DND-41 (cell line): ENCODE measurements at regions not wholly inside any gene's neighbourhood (a gene's known extent, or its start where the extent isn't known, plus 50 kb on each side); places are given as distances from the start of the nearest gene placed in this dataset.
"Not testable (repeated sequence)": the region's sequence is repeated elsewhere in the genome, so short reads cannot be mapped to it uniquely, and the experiment has no call there.

Source experiments
- ATAC-seq: fragments of 200-7000 bp; cut with Tn5 transposase; 3 replicates; pipeline ENCODE4 v1.9.1; 2021; ENCODE audit warnings: low read depth; ENCODE audit not compliant: insufficient read depth
- DNase-seq: peaks from one replicate; pipeline ENCODE4 v3.0.0-alpha.2; 2020
- H2AFZ ChIP-seq: 2 replicates; pipeline ENCODE4 v1.6.0; 2012; ENCODE audit warnings: low read depth, low read length
- H3K27ac ChIP-seq: 2 replicates; pipeline ENCODE4 v1.5.1; 2012; ENCODE audit warnings: low read length, inconsistent platforms
- H3K27me3 ChIP-seq: fragments of 200-600 bp; sonication (generic); 2 replicates; pipeline ENCODE4 v1.6.0; 2012; ENCODE audit warnings: low read length, mild to moderate bottlenecking, inconsistent platforms; ENCODE audit not compliant: insufficient read depth, poor library complexity
- H3K36me3 ChIP-seq: 2 replicates; pipeline ENCODE4 v1.5.1; 2012; ENCODE audit warnings: low read length, inconsistent platforms; ENCODE audit not compliant: insufficient read depth
- H3K4me1 ChIP-seq: 2 replicates; pipeline ENCODE4 v1.5.1; 2012; ENCODE audit warnings: mild to moderate bottlenecking, low read length; ENCODE audit not compliant: insufficient read depth
- H3K4me2 ChIP-seq: 2 replicates; pipeline ENCODE4 v1.6.0; 2012; ENCODE audit warnings: mild to moderate bottlenecking, moderate library complexity, low read length, inconsistent platforms; ENCODE audit not compliant: insufficient read depth
- H3K4me3 ChIP-seq, 2 experiments: fragments of 200-600 bp in 1 of 2; shearing (Covaris generic) in 1 of 2; 2 replicates each; pipeline ENCODE4 v1.5.1; 2012 to 2016; ENCODE audit warnings: inconsistent platforms in 2 of 2, low read length in 2 of 2, mild to moderate bottlenecking in 2 of 2, low read depth in 1 of 2, moderate library complexity in 1 of 2
- H3K79me2 ChIP-seq: 2 replicates; pipeline ENCODE4 v1.6.0; 2012; ENCODE audit warnings: low read length, inconsistent platforms; ENCODE audit not compliant: insufficient read depth
- H3K9ac ChIP-seq: 2 replicates; pipeline ENCODE4 v1.6.0; 2012; ENCODE audit warnings: low read depth, mild to moderate bottlenecking, inconsistent platforms, low read length, moderate library complexity
- H3K9me3 ChIP-seq: 2 replicates; pipeline ENCODE4 v1.5.1; 2012; ENCODE audit warnings: low read length, moderate library complexity, mild to moderate bottlenecking, inconsistent platforms; ENCODE audit not compliant: insufficient read depth, severe bottlenecking
- H4K20me1 ChIP-seq: 2 replicates; pipeline ENCODE4 v1.6.0; 2012; ENCODE audit warnings: low read length; ENCODE audit not compliant: insufficient read depth
- CTCF ChIP-seq: IDR thresholded peaks from 2 replicates; pipeline ENCODE4 v1.5.1; 2012; ENCODE audit warnings: borderline replicate concordance, low read length, moderate library complexity, mild to moderate bottlenecking; ENCODE audit not compliant: poor library complexity, severe bottlenecking; ENCODE audit errors: extremely low read depth
- EZH2 ChIP-seq: IDR thresholded peaks from 3 replicates; pipeline ENCODE4 v1.6.1; 2012; ENCODE audit warnings: borderline replicate concordance, low read depth, mild to moderate bottlenecking, moderate library complexity, low read length, inconsistent platforms; ENCODE audit not compliant: severe bottlenecking

- Histone ChIP-seq H3K9ac (peak overlapping the region; percentile 67), H2AFZ (peak overlapping the region; percentile 58), H3K27ac (peak overlapping the region; percentile 98), H3K4me2 (peak overlapping the region; percentile 65), H3K4me1 (peaks cover 55% of the 10 kb centered on the region), H3K4me3 (peak overlapping the region in 1 of 2 experiments; percentile 57; a peak in 3 of 4 replicates), H3K79me2 (peaks cover 30% of the 10 kb centered on the region)
- not testable (repeated sequence) for H4K20me1 ChIP-seq, H3K36me3 ChIP-seq, H3K27me3 ChIP-seq, H3K9me3 ChIP-seq
- peak; percentile 62 for TF ChIP-seq CTCF
- ATAC-seq (peak; percentile 89), DNase-seq (peak; percentile 89)
These were observed 65.5 kb upstream of the OLIG3 start for GRCh38 chr6:137559521-137560183.

- no peaks in the 10 kb centered on the region for H3K27me3 ChIP-seq
- H3K4me3 ChIP-seq: peak overlapping the region; percentile 9 to 57; a peak in 3 of 4 replicates
- TF ChIP-seq EZH2 (no peak), CTCF (no peak)
- no peaks in the 10 kb centered on the region for H3K9me3 ChIP-seq
- H3K27ac ChIP-seq: peak overlapping the region; percentile 98
- peaks cover 55% of the 10 kb centered on the region for H3K4me1 ChIP-seq
- no peaks in the 10 kb centered on the region for H3K36me3 ChIP-seq
- H3K4me2 ChIP-seq: peak overlapping the region; percentile 65
- H4K20me1 ChIP-seq: no peaks in the 10 kb centered on the region
- H3K79me2 ChIP-seq: peaks cover 30% of the 10 kb centered on the region
- peak overlapping the region; percentile 67 for H3K9ac ChIP-seq
- peak overlapping the region; percentile 58 for H2AFZ ChIP-seq
- DNase-seq (peak; percentile 79), ATAC-seq (peak; percentile 70)
These were observed 66.0 kb upstream of the OLIG3 start for GRCh38 chr6:137560184-137560563.

GRCh38 chr6:137568067-137568466, 73.9 kb upstream of the OLIG3 start:
- Histone ChIP-seq H2AFZ (peak overlapping the region; percentile 40), H3K9me3 (no peaks in the 10 kb centered on the region), H3K27ac (peak overlapping the region; percentile 92), H3K9ac (peak overlapping the region; percentile 44), H3K79me2 (peaks cover 13% of the 10 kb centered on the region; the same call in 1 of the 2 replicates), H4K20me1 (no peaks in the 10 kb centered on the region), H3K4me3 (peak overlapping the region in 1 of 2 experiments; percentile 7; a peak in 1 of 4 replicates), H3K36me3 (0 out of 2 replicates have a peak, but pooled peaks cover 3% of the 10 kb centered on the region), H3K27me3 (no peaks in the 10 kb centered on the region), H3K4me2 (peak overlapping the region; percentile 49), H3K4me1 (peaks cover 52% of the 10 kb centered on the region)
- DNase-seq (peak; percentile 83), ATAC-seq (peak; percentile 94)
- TF ChIP-seq EZH2 (no peak), CTCF (no peak)
